DND-41 (cell line): ENCODE measurements at regions not wholly inside any gene's neighbourhood (a gene's known extent, or its start where the extent isn't known, plus 50 kb on each side); places are given as distances from the start of the nearest gene placed in this dataset.

Source experiments
- EZH2 ChIP-seq: IDR thresholded peaks from 3 replicates; pipeline ENCODE4 v1.6.1; 2012; ENCODE audit warnings: borderline replicate concordance, low read depth, mild to moderate bottlenecking, moderate library complexity, low read length, inconsistent platforms; ENCODE audit not compliant: severe bottlenecking
- TF ChIP-seq, protein P1 (sequence below): IDR thresholded peaks from 2 replicates; pipeline ENCODE4 v1.5.1; 2012; ENCODE audit warnings: borderline replicate concordance, low read length, moderate library complexity, mild to moderate bottlenecking; ENCODE audit not compliant: poor library complexity, severe bottlenecking; ENCODE audit errors: extremely low read depth

DNA sequence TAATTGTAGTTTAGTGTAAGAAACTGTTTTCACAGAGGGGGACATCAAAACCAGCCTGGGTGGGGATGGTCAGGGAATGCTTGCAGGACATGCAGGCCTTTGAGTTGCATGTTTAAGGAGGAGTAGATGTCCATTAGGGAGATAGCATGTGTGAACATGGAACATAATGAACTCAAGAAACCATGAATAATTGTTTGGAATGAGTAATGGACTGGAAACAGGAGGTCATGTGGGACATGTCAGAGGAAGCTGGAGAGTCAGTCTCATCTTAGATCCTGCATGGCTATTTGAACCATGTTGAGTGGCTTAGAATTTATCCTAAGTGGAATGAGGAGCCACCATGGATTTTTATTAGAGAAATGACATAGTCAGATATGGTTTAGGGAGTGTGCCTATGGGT is 86.4 kb downstream of the RPE65 start:
- TF ChIP-seq, protein P1, sequence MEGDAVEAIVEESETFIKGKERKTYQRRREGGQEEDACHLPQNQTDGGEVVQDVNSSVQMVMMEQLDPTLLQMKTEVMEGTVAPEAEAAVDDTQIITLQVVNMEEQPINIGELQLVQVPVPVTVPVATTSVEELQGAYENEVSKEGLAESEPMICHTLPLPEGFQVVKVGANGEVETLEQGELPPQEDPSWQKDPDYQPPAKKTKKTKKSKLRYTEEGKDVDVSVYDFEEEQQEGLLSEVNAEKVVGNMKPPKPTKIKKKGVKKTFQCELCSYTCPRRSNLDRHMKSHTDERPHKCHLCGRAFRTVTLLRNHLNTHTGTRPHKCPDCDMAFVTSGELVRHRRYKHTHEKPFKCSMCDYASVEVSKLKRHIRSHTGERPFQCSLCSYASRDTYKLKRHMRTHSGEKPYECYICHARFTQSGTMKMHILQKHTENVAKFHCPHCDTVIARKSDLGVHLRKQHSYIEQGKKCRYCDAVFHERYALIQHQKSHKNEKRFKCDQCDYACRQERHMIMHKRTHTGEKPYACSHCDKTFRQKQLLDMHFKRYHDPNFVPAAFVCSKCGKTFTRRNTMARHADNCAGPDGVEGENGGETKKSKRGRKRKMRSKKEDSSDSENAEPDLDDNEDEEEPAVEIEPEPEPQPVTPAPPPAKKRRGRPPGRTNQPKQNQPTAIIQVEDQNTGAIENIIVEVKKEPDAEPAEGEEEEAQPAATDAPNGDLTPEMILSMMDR: no peak
- no peak for TF ChIP-seq EZH2
